ENCODE measurements at regions not wholly inside any gene's neighbourhood (a gene's known extent, or its start where the extent isn't known, plus 50 kb on each side); places are given as distances from the start of the nearest gene placed in this dataset.

DNA sequence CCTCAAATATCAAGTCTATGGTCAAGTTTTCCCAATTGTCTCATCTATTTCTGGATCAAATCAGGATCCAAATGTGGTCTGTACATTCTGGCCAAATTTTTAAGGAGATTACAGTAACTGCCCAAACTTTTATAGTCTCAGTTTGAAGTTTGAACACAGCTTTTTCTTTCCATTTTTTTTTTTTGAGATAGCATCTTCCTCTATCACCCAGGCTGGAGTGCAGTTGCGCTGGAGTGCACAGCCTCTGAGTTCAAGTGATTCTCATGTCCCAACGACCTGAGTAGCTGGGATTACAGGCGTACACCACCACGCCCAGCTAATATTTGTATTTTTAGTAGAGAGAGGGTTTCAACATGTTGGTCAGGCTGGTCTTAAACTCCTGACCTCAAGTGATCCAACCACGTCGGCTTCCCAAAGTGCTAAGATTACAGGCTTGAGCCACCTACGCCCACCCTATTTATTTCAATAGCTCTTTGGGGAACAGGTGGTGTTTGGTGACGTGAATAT lies 84.9 kb upstream of the CARMIL1 start:
- Histone ChIP-seq H3K36me3 (ENCODE audit: control insufficient read depth in 4 of 4, insufficient read depth in 3 of 4, low read depth in 1 of 4, low read length in 3 of 4) (no peaks in the 10 kb centered on the region), H3K4me1 (ENCODE audit: control insufficient read depth in 4 of 4, insufficient read depth in 4 of 4, low read length in 3 of 4) (no peaks in the 10 kb centered on the region), H3K27ac (ENCODE audit: low read depth in 1 of 2, low read length in 2 of 2) (peak overlapping the region in 1 of 2 donors; percentile 37), H3K9me3 (ENCODE audit: control insufficient read depth in 4 of 4, low read length in 3 of 4) (no peaks in the 10 kb centered on the region), H3K9ac (ENCODE audit: low read depth in 1 of 2, low read length in 2 of 2) (no peak overlapping the region), H3K4me3 (ENCODE audit: low read depth in 1 of 3, low read length in 3 of 3) (no peak overlapping the region), H3K27me3 (ENCODE audit: control insufficient read depth in 4 of 4, insufficient read depth in 4 of 4, low read length in 3 of 4) (no peaks in the 10 kb centered on the region)
- DNase-seq (ENCODE audit: low spot score), result no peak
- TF ChIP-seq, protein P1, sequence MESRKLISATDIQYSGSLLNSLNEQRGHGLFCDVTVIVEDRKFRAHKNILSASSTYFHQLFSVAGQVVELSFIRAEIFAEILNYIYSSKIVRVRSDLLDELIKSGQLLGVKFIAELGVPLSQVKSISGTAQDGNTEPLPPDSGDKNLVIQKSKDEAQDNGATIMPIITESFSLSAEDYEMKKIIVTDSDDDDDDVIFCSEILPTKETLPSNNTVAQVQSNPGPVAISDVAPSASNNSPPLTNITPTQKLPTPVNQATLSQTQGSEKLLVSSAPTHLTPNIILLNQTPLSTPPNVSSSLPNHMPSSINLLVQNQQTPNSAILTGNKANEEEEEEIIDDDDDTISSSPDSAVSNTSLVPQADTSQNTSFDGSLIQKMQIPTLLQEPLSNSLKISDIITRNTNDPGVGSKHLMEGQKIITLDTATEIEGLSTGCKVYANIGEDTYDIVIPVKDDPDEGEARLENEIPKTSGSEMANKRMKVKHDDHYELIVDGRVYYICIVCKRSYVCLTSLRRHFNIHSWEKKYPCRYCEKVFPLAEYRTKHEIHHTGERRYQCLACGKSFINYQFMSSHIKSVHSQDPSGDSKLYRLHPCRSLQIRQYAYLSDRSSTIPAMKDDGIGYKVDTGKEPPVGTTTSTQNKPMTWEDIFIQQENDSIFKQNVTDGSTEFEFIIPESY (IDR thresholded peaks at IDR 0.05), result no peak
- TF ChIP-seq TAF1 (conservative IDR thresholded peaks at IDR 0.05), result no peak
- TF ChIP-seq, protein P2, sequence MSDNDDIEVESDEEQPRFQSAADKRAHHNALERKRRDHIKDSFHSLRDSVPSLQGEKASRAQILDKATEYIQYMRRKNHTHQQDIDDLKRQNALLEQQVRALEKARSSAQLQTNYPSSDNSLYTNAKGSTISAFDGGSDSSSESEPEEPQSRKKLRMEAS (IDR thresholded peaks at IDR 0.05), result no peak
- no peak for TF ChIP-seq GABPA (IDR thresholded peaks at IDR 0.05 in 1 of 2, conservative IDR thresholded peaks at IDR 0.05 in 1 of 2)
- no peak for TF ChIP-seq FOXA2 (IDR thresholded peaks at IDR 0.05)
- TF ChIP-seq FOXA1 (IDR thresholded peaks at IDR 0.05), result no peak
- TF ChIP-seq HNF4A (conservative IDR thresholded peaks at IDR 0.05), result no peak
- no peak for TF ChIP-seq JUND (IDR thresholded peaks at IDR 0.05)
- 82% methylated on average over 8 of the region's 8 CpGs for WGBS

DNA sequence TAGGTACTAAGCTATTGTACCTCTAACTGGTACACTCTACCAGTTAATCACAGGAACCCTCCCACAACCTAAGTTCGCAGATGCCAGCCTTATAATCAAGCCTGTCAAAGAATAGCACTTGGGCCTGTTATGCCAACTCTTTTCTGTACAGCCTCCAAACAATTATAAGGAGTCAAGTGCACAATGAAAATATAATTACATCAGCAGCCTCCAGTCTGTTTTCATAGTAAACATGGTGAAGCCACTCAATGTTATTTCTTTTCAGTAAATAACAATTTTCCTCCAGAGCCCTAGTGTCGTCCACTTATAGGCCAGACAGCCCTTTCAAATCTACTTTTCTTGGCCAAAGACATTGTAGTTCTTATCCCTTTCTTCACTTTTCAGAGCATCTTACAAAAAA lies 82.7 kb upstream of the CARMIL1 start:
- no peak overlapping the region for H3K27ac ChIP-seq (ENCODE audit: low read depth in 1 of 2, low read length in 2 of 2)
- H3K9ac ChIP-seq (ENCODE audit: low read depth in 1 of 2, low read length in 2 of 2), result no peak overlapping the region
- H3K27me3 ChIP-seq (ENCODE audit: control insufficient read depth in 4 of 4, insufficient read depth in 4 of 4, low read length in 3 of 4), result no peaks in the 10 kb centered on the region
- no peaks in the 10 kb centered on the region for H3K9me3 ChIP-seq (ENCODE audit: control insufficient read depth in 4 of 4, low read length in 3 of 4)
- no peaks in the 10 kb centered on the region for H3K4me1 ChIP-seq (ENCODE audit: control insufficient read depth in 4 of 4, insufficient read depth in 4 of 4, low read length in 3 of 4)
- 90% methylated on average over 2 of the region's 2 CpGs for WGBS
- no peak for DNase-seq (ENCODE audit: low spot score)
- TF ChIP-seq RXRA (IDR thresholded peaks at IDR 0.05), result no peak
- H3K4me3 ChIP-seq (ENCODE audit: low read depth in 1 of 3, low read length in 3 of 3), result no peak overlapping the region
- no peaks in the 10 kb centered on the region for H3K36me3 ChIP-seq (ENCODE audit: control insufficient read depth in 4 of 4, insufficient read depth in 3 of 4, low read depth in 1 of 4, low read length in 3 of 4)

- Histone ChIP-seq H3K36me3 (ENCODE audit: control insufficient read depth in 4 of 4, insufficient read depth in 3 of 4, low read depth in 1 of 4, low read length in 3 of 4) (no peaks in the 10 kb centered on the region), H3K27ac (ENCODE audit: low read depth in 1 of 2, low read length in 2 of 2) (no peak overlapping the region), H3K9me3 (ENCODE audit: control insufficient read depth in 4 of 4, low read length in 3 of 4) (no peaks in the 10 kb centered on the region), H3K27me3 (ENCODE audit: control insufficient read depth in 4 of 4, insufficient read depth in 4 of 4, low read length in 3 of 4) (no peaks in the 10 kb centered on the region), H3K4me1 (ENCODE audit: control insufficient read depth in 4 of 4, insufficient read depth in 4 of 4, low read length in 3 of 4) (no peaks in the 10 kb centered on the region), H3K9ac (ENCODE audit: low read depth in 1 of 2, low read length in 2 of 2) (no peak overlapping the region), H3K4me3 (ENCODE audit: low read depth in 1 of 3, low read length in 3 of 3) (no peak overlapping the region)
- DNase-seq (ENCODE audit: low spot score), result no peak
- WGBS, result 91% methylated on average over 3 of the region's 3 CpGs
- TF ChIP-seq HNF4A (conservative IDR thresholded peaks at IDR 0.05), result no peak
- TF ChIP-seq REST (IDR thresholded peaks at IDR 0.05), result no peak
- no peak for TF ChIP-seq FOXA1 (IDR thresholded peaks at IDR 0.05)
- TF ChIP-seq EGR1 (IDR thresholded peaks at IDR 0.05; ENCODE audit: low read depth in 2 of 2), result no peak
- TF ChIP-seq, protein P2 (IDR thresholded peaks at IDR 0.05), result no peak
- TF ChIP-seq JUND (IDR thresholded peaks at IDR 0.05), result no peak
- TF ChIP-seq, protein P3, sequence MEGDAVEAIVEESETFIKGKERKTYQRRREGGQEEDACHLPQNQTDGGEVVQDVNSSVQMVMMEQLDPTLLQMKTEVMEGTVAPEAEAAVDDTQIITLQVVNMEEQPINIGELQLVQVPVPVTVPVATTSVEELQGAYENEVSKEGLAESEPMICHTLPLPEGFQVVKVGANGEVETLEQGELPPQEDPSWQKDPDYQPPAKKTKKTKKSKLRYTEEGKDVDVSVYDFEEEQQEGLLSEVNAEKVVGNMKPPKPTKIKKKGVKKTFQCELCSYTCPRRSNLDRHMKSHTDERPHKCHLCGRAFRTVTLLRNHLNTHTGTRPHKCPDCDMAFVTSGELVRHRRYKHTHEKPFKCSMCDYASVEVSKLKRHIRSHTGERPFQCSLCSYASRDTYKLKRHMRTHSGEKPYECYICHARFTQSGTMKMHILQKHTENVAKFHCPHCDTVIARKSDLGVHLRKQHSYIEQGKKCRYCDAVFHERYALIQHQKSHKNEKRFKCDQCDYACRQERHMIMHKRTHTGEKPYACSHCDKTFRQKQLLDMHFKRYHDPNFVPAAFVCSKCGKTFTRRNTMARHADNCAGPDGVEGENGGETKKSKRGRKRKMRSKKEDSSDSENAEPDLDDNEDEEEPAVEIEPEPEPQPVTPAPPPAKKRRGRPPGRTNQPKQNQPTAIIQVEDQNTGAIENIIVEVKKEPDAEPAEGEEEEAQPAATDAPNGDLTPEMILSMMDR (IDR thresholded peaks at IDR 0.05; ENCODE audit: low read depth, low read length, missing input control), result no peak
- TF ChIP-seq, protein P1 (IDR thresholded peaks at IDR 0.05), result no peak
- TF ChIP-seq YY1 (IDR thresholded peaks at IDR 0.05), result no peak
- no peak for TF ChIP-seq RAD21 (IDR thresholded peaks at IDR 0.05)
- no peak for TF ChIP-seq ATF3 (IDR thresholded peaks at IDR 0.05)
- TF ChIP-seq GABPA (IDR thresholded peaks at IDR 0.05 in 1 of 2, conservative IDR thresholded peaks at IDR 0.05 in 1 of 2), result no peak
- no peak for TF ChIP-seq HNF4G (IDR thresholded peaks at IDR 0.05)
- TF ChIP-seq FOXA2 (IDR thresholded peaks at IDR 0.05), result no peak
- TF ChIP-seq TAF1 (conservative IDR thresholded peaks at IDR 0.05), result no peak
These were observed 82.1 kb upstream of the CARMIL1 start for GRCh38 chr6:25197111-25197510.

All from liver (tissue), 8 donors.